GM18499 (cell line): ENCODE measurements at regions not wholly inside any gene's neighbourhood (a gene's known extent, or its start where the extent isn't known, plus 50 kb on each side); places are given as distances from the start of the nearest gene placed in this dataset.

Source experiments
- ATAC-seq: cut with Tn5 transposase; IDR thresholded peaks from one replicate; pipeline ENCODE4 v1.9.1; 2021; ENCODE audit warnings: moderate number of reproducible peaks; ENCODE audit not compliant: insufficient read depth, unreplicated experiment

- no peak for ATAC-seq
Measured at GRCh38 chr6:119637768-119638167, 288.2 kb upstream of the MAN1A1 start.

GRCh38 chr6:119636060-119636459 is 286.5 kb upstream of the MAN1A1 start:
- ATAC-seq, result no peak

- no peak for ATAC-seq
Measured at GRCh38 chr6:119633461-119633860, 283.9 kb upstream of the MAN1A1 start.

- ATAC-seq, result no peak
Measured at GRCh38 chr6:119630561-119631192, 281.1 kb upstream of the MAN1A1 start.

- no peak for ATAC-seq
Measured at GRCh38 chr6:119628691-119629594, 279.4 kb upstream of the MAN1A1 start.

GRCh38 chr6:119627908-119628669 is 278.5 kb upstream of the MAN1A1 start:
- ATAC-seq, result no peak

GRCh38 chr6:119626884-119627619 is 277.5 kb upstream of the MAN1A1 start:
- no peak for ATAC-seq

GRCh38 chr6:119620846-119621555 is 271.4 kb upstream of the MAN1A1 start:
- ATAC-seq, result no peak

GRCh38 chr6:119614138-119614537 is 264.6 kb upstream of the MAN1A1 start:
- no peak for ATAC-seq

- no peak for ATAC-seq
Measured at GRCh38 chr6:119612911-119613381, 263.4 kb upstream of the MAN1A1 start.

- no peak for ATAC-seq
Measured at GRCh38 chr6:119612176-119612891, 262.8 kb upstream of the MAN1A1 start.

GRCh38 chr6:119610754-119611153 is 261.2 kb upstream of the MAN1A1 start:
- no peak for ATAC-seq

- no peak for ATAC-seq
Measured at GRCh38 chr6:119610265-119610664, 260.7 kb upstream of the MAN1A1 start.

- no peak for ATAC-seq
Measured at GRCh38 chr6:119609865-119610264, 260.3 kb upstream of the MAN1A1 start.

GRCh38 chr6:119608994-119609393 is 259.4 kb upstream of the MAN1A1 start:
- ATAC-seq, result no peak

GRCh38 chr6:119604124-119604523 is 254.6 kb upstream of the MAN1A1 start:
- no peak for ATAC-seq

GRCh38 chr6:119603501-119603900 is 253.9 kb upstream of the MAN1A1 start:
- ATAC-seq, result no peak

GRCh38 chr6:119602215-119603178 is 252.9 kb upstream of the MAN1A1 start:
- ATAC-seq, result no peak
